DND-41 (cell line): ENCODE measurements at regions not wholly inside any gene's neighbourhood (a gene's known extent, or its start where the extent isn't known, plus 50 kb on each side); places are given as distances from the start of the nearest gene placed in this dataset.
"Not testable (repeated sequence)": the region's sequence is repeated elsewhere in the genome, so short reads cannot be mapped to it uniquely, and the experiment has no call there.

Experiments
- ATAC-seq: fragments of 200-7000 bp; cut with Tn5 transposase; 3 replicates; pipeline ENCODE4 v1.9.1; 2021; ENCODE audit warnings: low read depth; ENCODE audit not compliant: insufficient read depth
- DNase-seq: peaks from one replicate; pipeline ENCODE4 v3.0.0-alpha.2; 2020
- H2AFZ ChIP-seq: 2 replicates; pipeline ENCODE4 v1.6.0; 2012; ENCODE audit warnings: low read depth, low read length
- H3K27ac ChIP-seq: 2 replicates; pipeline ENCODE4 v1.5.1; 2012; ENCODE audit warnings: low read length, inconsistent platforms
- H3K27me3 ChIP-seq: fragments of 200-600 bp; sonication (generic); 2 replicates; pipeline ENCODE4 v1.6.0; 2012; ENCODE audit warnings: low read length, mild to moderate bottlenecking, inconsistent platforms; ENCODE audit not compliant: insufficient read depth, poor library complexity
- H3K36me3 ChIP-seq: 2 replicates; pipeline ENCODE4 v1.5.1; 2012; ENCODE audit warnings: low read length, inconsistent platforms; ENCODE audit not compliant: insufficient read depth
- H3K4me1 ChIP-seq: 2 replicates; pipeline ENCODE4 v1.5.1; 2012; ENCODE audit warnings: mild to moderate bottlenecking, low read length; ENCODE audit not compliant: insufficient read depth
- H3K4me2 ChIP-seq: 2 replicates; pipeline ENCODE4 v1.6.0; 2012; ENCODE audit warnings: mild to moderate bottlenecking, moderate library complexity, low read length, inconsistent platforms; ENCODE audit not compliant: insufficient read depth
- H3K4me3 ChIP-seq, 2 experiments: fragments of 200-600 bp in 1 of 2; shearing (Covaris generic) in 1 of 2; 2 replicates each; pipeline ENCODE4 v1.5.1; 2012 to 2016; ENCODE audit warnings: inconsistent platforms in 2 of 2, low read length in 2 of 2, mild to moderate bottlenecking in 2 of 2, low read depth in 1 of 2, moderate library complexity in 1 of 2
- H3K79me2 ChIP-seq: 2 replicates; pipeline ENCODE4 v1.6.0; 2012; ENCODE audit warnings: low read length, inconsistent platforms; ENCODE audit not compliant: insufficient read depth
- H3K9ac ChIP-seq: 2 replicates; pipeline ENCODE4 v1.6.0; 2012; ENCODE audit warnings: low read depth, mild to moderate bottlenecking, inconsistent platforms, low read length, moderate library complexity
- H3K9me3 ChIP-seq: 2 replicates; pipeline ENCODE4 v1.5.1; 2012; ENCODE audit warnings: low read length, moderate library complexity, mild to moderate bottlenecking, inconsistent platforms; ENCODE audit not compliant: insufficient read depth, severe bottlenecking
- H4K20me1 ChIP-seq: 2 replicates; pipeline ENCODE4 v1.6.0; 2012; ENCODE audit warnings: low read length; ENCODE audit not compliant: insufficient read depth
- EZH2 ChIP-seq: IDR thresholded peaks from 3 replicates; pipeline ENCODE4 v1.6.1; 2012; ENCODE audit warnings: borderline replicate concordance, low read depth, mild to moderate bottlenecking, moderate library complexity, low read length, inconsistent platforms; ENCODE audit not compliant: severe bottlenecking
- TF ChIP-seq, protein P1 (sequence below): IDR thresholded peaks from 2 replicates; pipeline ENCODE4 v1.5.1; 2012; ENCODE audit warnings: borderline replicate concordance, low read length, moderate library complexity, mild to moderate bottlenecking; ENCODE audit not compliant: poor library complexity, severe bottlenecking; ENCODE audit errors: extremely low read depth

DNA sequence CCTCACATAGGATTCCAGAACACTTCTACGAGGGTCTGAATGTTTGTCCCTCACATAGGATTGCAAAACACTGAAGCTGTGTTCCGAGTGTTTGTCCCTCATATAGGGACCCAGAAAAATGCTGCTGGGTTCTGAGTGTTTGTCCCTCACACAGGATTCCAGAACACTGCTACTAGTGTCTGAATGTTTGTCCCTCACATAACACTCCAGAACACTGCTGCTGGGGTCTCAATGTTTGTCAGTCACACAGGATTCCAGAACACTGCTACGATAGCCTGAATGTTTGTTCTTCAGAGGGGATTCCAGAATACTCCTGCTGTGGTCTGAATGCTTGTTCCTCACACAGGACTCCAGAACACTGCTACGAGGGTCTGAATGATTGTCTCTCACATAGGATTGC, 218.7 kb downstream of the FOXD4L6 start:
- H3K79me2 ChIP-seq, result no peaks in the 10 kb centered on the region
- H4K20me1 ChIP-seq, result no peaks in the 10 kb centered on the region

DNA sequence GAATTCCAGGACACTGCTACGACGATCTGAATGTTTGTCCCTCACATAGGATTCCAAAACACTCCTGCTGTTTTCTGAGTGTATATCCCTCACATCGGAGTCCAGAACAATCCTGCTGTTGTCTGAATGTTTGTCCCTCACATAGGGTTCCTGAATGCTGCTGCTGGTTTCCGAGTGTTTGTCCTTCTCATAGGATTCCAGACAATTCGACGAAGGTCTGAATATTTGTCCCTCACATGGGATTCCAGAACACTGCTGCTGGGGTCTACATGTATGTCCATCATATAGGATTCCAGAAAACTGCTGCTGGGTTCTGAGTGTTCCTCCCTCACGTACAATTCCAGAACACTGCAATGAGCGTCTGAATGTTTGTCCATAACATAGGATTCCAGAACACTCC, 219.4 kb downstream of the FOXD4L6 start:
- not testable (repeated sequence) for H3K27ac ChIP-seq, H3K36me3 ChIP-seq, H3K79me2 ChIP-seq, H3K9me3 ChIP-seq, DNase-seq, H3K27me3 ChIP-seq, H3K4me2 ChIP-seq, H3K4me1 ChIP-seq, H3K9ac ChIP-seq, H4K20me1 ChIP-seq, H3K4me3 ChIP-seq, H2AFZ ChIP-seq, ATAC-seq

More for the DNA sequence above, 218.7 kb downstream of the FOXD4L6 start:
- DNase-seq (no peak), ATAC-seq (no peak)
- no peak overlapping the region for H3K9ac ChIP-seq
- H3K9me3 ChIP-seq, result peaks cover 7% of the 10 kb centered on the region
- no peak overlapping the region for H2AFZ ChIP-seq
- no peak overlapping the region for H3K4me2 ChIP-seq
- H3K27me3 ChIP-seq, result no peaks in the 10 kb centered on the region
- no peak overlapping the region for H3K4me3 ChIP-seq
- no peaks in the 10 kb centered on the region for H3K4me1 ChIP-seq
- no peak overlapping the region for H3K27ac ChIP-seq
- no peak for TF ChIP-seq EZH2
- TF ChIP-seq, protein P1, sequence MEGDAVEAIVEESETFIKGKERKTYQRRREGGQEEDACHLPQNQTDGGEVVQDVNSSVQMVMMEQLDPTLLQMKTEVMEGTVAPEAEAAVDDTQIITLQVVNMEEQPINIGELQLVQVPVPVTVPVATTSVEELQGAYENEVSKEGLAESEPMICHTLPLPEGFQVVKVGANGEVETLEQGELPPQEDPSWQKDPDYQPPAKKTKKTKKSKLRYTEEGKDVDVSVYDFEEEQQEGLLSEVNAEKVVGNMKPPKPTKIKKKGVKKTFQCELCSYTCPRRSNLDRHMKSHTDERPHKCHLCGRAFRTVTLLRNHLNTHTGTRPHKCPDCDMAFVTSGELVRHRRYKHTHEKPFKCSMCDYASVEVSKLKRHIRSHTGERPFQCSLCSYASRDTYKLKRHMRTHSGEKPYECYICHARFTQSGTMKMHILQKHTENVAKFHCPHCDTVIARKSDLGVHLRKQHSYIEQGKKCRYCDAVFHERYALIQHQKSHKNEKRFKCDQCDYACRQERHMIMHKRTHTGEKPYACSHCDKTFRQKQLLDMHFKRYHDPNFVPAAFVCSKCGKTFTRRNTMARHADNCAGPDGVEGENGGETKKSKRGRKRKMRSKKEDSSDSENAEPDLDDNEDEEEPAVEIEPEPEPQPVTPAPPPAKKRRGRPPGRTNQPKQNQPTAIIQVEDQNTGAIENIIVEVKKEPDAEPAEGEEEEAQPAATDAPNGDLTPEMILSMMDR, result no peak
- no peaks in the 10 kb centered on the region for H3K36me3 ChIP-seq

- Histone ChIP-seq H3K27ac (no peak overlapping the region), H3K27me3 (no peaks in the 10 kb centered on the region), H3K4me3 (no peak overlapping the region), H3K79me2 (no peaks in the 10 kb centered on the region), H3K9ac (no peak overlapping the region), H3K36me3 (no peaks in the 10 kb centered on the region), H4K20me1 (no peaks in the 10 kb centered on the region), H3K4me1 (no peaks in the 10 kb centered on the region), H2AFZ (no peak overlapping the region), H3K9me3 (peaks cover 5% of the 10 kb centered on the region), H3K4me2 (no peak overlapping the region)
- no peak for TF ChIP-seq EZH2
- TF ChIP-seq, protein P1, result no peak
- no peak for DNase-seq
- no peak for ATAC-seq
Observed at GRCh38 chr9:40907657-40908624, 220.5 kb downstream of the FOXD4L6 start.

DNA sequence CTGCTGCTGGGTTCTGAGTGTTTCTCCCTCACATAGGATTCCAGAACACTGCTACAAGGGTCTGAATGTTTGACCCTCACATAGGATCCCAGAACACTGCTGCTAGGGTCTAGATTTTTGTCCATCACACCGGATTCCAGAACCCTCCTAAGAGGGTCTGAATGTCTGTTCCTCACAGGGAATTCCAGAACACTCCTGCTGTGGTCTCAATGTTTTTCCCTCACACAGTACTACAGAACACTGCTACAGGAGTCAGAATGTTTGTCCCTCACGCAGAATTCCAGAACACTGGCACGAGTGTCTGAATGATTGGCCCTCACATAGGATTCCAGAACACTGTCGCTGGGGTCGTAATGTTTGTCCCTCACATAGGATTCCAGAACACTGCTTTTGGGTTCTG, 221.6 kb downstream of the FOXD4L6 start:
- not testable (repeated sequence) for H3K4me1 ChIP-seq, H2AFZ ChIP-seq, H3K4me2 ChIP-seq, DNase-seq, H3K27me3 ChIP-seq, H3K9ac ChIP-seq, H3K36me3 ChIP-seq, H3K9me3 ChIP-seq, H3K27ac ChIP-seq, H3K79me2 ChIP-seq, H3K4me3 ChIP-seq, H4K20me1 ChIP-seq
- peak; percentile 14; the same call in 1 of the 3 replicates for ATAC-seq

DNA sequence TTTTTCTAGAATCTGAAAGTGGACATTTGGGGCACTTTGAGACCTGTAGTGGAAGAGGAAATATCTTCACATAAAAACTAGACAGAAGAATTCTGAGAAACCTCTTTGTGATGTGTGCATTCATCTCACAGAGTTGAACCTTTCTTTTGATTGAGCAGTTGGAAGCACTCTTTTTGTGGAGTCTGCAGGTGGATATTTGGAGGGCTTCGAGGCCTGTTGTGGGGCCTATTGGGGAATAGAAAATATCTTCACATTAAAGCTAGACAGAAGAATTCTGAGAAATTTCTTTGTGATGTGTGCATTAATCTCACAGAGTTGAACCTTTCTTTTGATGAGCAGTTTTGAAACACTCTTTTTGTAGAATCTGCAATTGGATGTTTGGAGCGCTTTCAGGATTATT, 236.2 kb downstream of the FOXD4L6 start:
- H2AFZ ChIP-seq, H3K9ac ChIP-seq, H3K27me3 ChIP-seq, H3K79me2 ChIP-seq, H3K4me3 ChIP-seq, H3K9me3 ChIP-seq, H3K4me2 ChIP-seq, H4K20me1 ChIP-seq, H3K4me1 ChIP-seq, H3K27ac ChIP-seq, H3K36me3 ChIP-seq: not testable (repeated sequence)
- DNase-seq (peak; percentile 51), ATAC-seq (peak; percentile 77)

DNA sequence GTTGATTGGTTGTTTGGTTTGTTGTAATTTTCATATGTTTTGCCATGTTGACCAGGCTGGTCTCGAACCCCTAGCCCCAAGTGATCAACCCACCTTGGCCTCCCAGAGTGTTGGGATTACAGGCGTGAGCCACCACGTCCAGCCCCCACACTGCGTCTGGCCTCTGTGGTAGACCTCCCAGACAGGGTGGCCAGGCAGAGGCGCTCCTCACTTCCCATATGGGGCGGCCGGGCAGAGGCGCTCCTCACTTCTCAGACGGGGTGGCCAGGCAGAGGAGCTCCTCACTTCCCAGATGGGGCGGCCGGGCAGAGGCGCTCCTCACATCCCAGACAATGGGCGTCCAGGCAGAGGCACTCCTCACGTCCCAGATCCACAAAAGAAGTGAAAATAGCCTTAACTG, 242.6 kb downstream of the FOXD4L6 start:
- not testable (repeated sequence) for H3K4me3 ChIP-seq, H2AFZ ChIP-seq, H3K36me3 ChIP-seq, H3K4me2 ChIP-seq, H3K9ac ChIP-seq, H3K9me3 ChIP-seq, H3K27ac ChIP-seq, H3K4me1 ChIP-seq, DNase-seq, H4K20me1 ChIP-seq, ATAC-seq, H3K27me3 ChIP-seq, H3K79me2 ChIP-seq
